C4-2B (cell line): ENCODE measurements at regions not wholly inside any gene's neighbourhood (a gene's known extent, or its start where the extent isn't known, plus 50 kb on each side); places are given as distances from the start of the nearest gene placed in this dataset.

ENCODE experiments used
- CTCF ChIP-seq: fragments of 450-650 bp; conservative IDR thresholded peaks from 2 replicates; pipeline ENCODE4 v1.5.1; 2017; ENCODE audit warnings: mild to moderate bottlenecking
- ZFX ChIP-seq: fragments of 450-650 bp; IDR thresholded peaks from 2 replicates; pipeline ENCODE4 v1.6.1; 2017

GRCh38 chr1:194268839-194269238 is 1082.4 kb upstream of the B3GALT2 start:
- TF ChIP-seq CTCF = no peak
- no peak for TF ChIP-seq ZFX
